ENCODE measurements at regions not wholly inside any gene's neighbourhood (a gene's known extent, or its start where the extent isn't known, plus 50 kb on each side); places are given as distances from the start of the nearest gene placed in this dataset.

DNA sequence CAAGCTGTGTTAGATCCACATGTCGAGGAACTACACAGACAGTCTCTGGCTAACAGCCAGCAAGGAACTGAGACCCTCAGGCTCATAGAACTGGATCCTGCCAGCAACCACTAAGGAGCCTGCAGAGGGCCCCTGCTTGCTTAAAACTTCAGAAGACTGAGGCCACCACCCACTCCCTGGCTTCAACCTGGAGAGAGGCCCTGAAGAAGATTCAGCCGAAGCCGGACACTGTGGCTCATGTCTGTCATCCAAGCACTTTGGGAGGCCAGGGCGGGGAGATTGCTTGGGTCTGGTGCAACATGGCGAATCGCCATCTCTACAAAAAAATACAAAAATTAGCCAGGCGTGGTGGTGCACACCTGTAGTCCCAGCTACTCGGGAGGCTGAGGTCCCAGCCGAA is 92.6 kb upstream of the TMPRSS2 start:
- TF ChIP-seq, protein P1, sequence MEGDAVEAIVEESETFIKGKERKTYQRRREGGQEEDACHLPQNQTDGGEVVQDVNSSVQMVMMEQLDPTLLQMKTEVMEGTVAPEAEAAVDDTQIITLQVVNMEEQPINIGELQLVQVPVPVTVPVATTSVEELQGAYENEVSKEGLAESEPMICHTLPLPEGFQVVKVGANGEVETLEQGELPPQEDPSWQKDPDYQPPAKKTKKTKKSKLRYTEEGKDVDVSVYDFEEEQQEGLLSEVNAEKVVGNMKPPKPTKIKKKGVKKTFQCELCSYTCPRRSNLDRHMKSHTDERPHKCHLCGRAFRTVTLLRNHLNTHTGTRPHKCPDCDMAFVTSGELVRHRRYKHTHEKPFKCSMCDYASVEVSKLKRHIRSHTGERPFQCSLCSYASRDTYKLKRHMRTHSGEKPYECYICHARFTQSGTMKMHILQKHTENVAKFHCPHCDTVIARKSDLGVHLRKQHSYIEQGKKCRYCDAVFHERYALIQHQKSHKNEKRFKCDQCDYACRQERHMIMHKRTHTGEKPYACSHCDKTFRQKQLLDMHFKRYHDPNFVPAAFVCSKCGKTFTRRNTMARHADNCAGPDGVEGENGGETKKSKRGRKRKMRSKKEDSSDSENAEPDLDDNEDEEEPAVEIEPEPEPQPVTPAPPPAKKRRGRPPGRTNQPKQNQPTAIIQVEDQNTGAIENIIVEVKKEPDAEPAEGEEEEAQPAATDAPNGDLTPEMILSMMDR (IDR thresholded peaks at IDR 0.05), result no peak
- TF ChIP-seq EZH2 (IDR thresholded peaks at IDR 0.05; ENCODE audit: borderline replicate concordance, insufficient read depth, low read depth, low read length, poor library complexity, severe bottlenecking), result no peak
